Effector memory CD8-positive, alpha-beta T cell (primary cell): ENCODE measurements at regions not wholly inside any gene's neighbourhood (a gene's known extent, or its start where the extent isn't known, plus 50 kb on each side); places are given as distances from the start of the nearest gene placed in this dataset.

Experiments used
- ATAC-seq: fragments of 150-1000 bp; cut with Tn5 transposase; replicated peaks from 2 replicates; pipeline ENCODE4 v1.10.0; 2021; ENCODE audit warnings: mild to moderate bottlenecking, moderate library complexity
- DNase-seq, 3 experiments: peaks; one replicate each; pipeline ENCODE4 v3.0.0; 2021
- H3K27ac Mint-ChIP-seq, 2 donors: one replicate each; pipeline ENCODE4 v1.8.0; 2022; ENCODE audit warnings: mild to moderate bottlenecking in 2 of 2, mixed read lengths in 2 of 2, moderate library complexity in 2 of 2
- H3K27me3 Mint-ChIP-seq, 2 donors: one replicate each; pipeline ENCODE4 v1.8.0; 2022; ENCODE audit warnings: mixed read lengths in 2 of 2
- H3K36me3 Mint-ChIP-seq: one replicate; pipeline ENCODE4 v1.8.0; 2022; ENCODE audit warnings: mild to moderate bottlenecking, moderate library complexity, mixed read lengths; ENCODE audit not compliant: insufficient read depth
- H3K4me1 Mint-ChIP-seq, 2 donors: one replicate each; pipeline ENCODE4 v1.8.0; 2022; ENCODE audit warnings: low read depth in 2 of 2, mixed read lengths in 2 of 2
- H3K4me3 Mint-ChIP-seq, 2 donors: one replicate each; pipeline ENCODE4 v1.8.0; 2022; ENCODE audit warnings: mild to moderate bottlenecking in 2 of 2, mixed read lengths in 2 of 2, moderate library complexity in 2 of 2
- H3K9me3 Mint-ChIP-seq, 2 donors: one replicate each; pipeline ENCODE4 v1.8.0; 2022; ENCODE audit warnings: mixed read lengths in 2 of 2

- ATAC-seq, result no peak
- H3K9me3 Mint-ChIP-seq, result peaks cover 0 to 1% of the 10 kb centered on the region in 2 donors
- peaks cover 9 to 21% of the 10 kb centered on the region in 2 donors for H3K4me1 Mint-ChIP-seq
- H3K27me3 Mint-ChIP-seq, result peaks cover 3 to 18% of the 10 kb centered on the region in 2 donors
- no peak overlapping the region for H3K4me3 Mint-ChIP-seq
- DNase-seq, result no peak
- peak overlapping the region in 1 of 2 donors; percentile 28 for H3K27ac Mint-ChIP-seq
- H3K36me3 Mint-ChIP-seq, result peaks cover 8% of the 10 kb centered on the region
Observed at GRCh38 chr18:63046375-63046774, 273.2 kb downstream of the BCL2 start.

GRCh38 chr18:63043516-63043915 is 276.1 kb downstream of the BCL2 start:
- no peak overlapping the region for H3K27ac Mint-ChIP-seq
- peaks cover 3% of the 10 kb centered on the region for H3K36me3 Mint-ChIP-seq
- no peak for DNase-seq
- H3K4me3 Mint-ChIP-seq, result no peak overlapping the region
- peaks cover 0 to 2% of the 10 kb centered on the region in 2 donors for H3K9me3 Mint-ChIP-seq
- no peak for ATAC-seq
- H3K27me3 Mint-ChIP-seq, result peaks cover 5 to 33% of the 10 kb centered on the region in 2 donors
- peaks cover 5 to 8% of the 10 kb centered on the region in 2 donors for H3K4me1 Mint-ChIP-seq

GRCh38 chr18:63042351-63042750 is 277.2 kb downstream of the BCL2 start:
- Mint-ChIP-seq H3K9me3 (peaks cover 0 to 2% of the 10 kb centered on the region in 2 donors), H3K4me1 (peaks cover 5 to 8% of the 10 kb centered on the region in 2 donors), H3K27me3 (peaks cover 5 to 33% of the 10 kb centered on the region in 2 donors), H3K4me3 (no peak overlapping the region), H3K36me3 (peaks cover 3% of the 10 kb centered on the region), H3K27ac (no peak overlapping the region)
- ATAC-seq (no peak), DNase-seq (no peak)

- peak overlapping the region; percentile 62 for H3K27ac Mint-ChIP-seq
- peaks cover 3% of the 10 kb centered on the region for H3K36me3 Mint-ChIP-seq
- peaks cover 5 to 33% of the 10 kb centered on the region in 2 donors for H3K27me3 Mint-ChIP-seq
- no peak overlapping the region for H3K4me3 Mint-ChIP-seq
- H3K9me3 Mint-ChIP-seq, result peaks cover 0 to 2% of the 10 kb centered on the region in 2 donors
- peaks cover 5 to 8% of the 10 kb centered on the region in 2 donors for H3K4me1 Mint-ChIP-seq
- no peak for ATAC-seq
- DNase-seq, result no peak
Observed at GRCh38 chr18:63040788-63041410, 278.7 kb downstream of the BCL2 start.

GRCh38 chr18:63037491-63037890 is 282.1 kb downstream of the BCL2 start:
- Mint-ChIP-seq H3K4me1 (peaks cover 5 to 8% of the 10 kb centered on the region in 2 donors), H3K36me3 (peaks cover 3% of the 10 kb centered on the region), H3K27ac (no peak overlapping the region), H3K4me3 (no peak overlapping the region), H3K9me3 (peaks cover 0 to 2% of the 10 kb centered on the region in 2 donors), H3K27me3 (peaks cover 5 to 26% of the 10 kb centered on the region in 2 donors)
- no peak for DNase-seq
- ATAC-seq, result no peak

- DNase-seq (no peak), ATAC-seq (no peak)
- no peaks in the 10 kb centered on the region for H3K36me3 Mint-ChIP-seq
- H3K9me3 Mint-ChIP-seq, result peaks cover 0 to 2% of the 10 kb centered on the region in 2 donors
- H3K4me1 Mint-ChIP-seq, result no peaks in the 10 kb centered on the region
- no peak overlapping the region for H3K4me3 Mint-ChIP-seq
- H3K27ac Mint-ChIP-seq, result no peak overlapping the region
- peaks cover 0 to 7% of the 10 kb centered on the region in 2 donors for H3K27me3 Mint-ChIP-seq
Observed at GRCh38 chr18:63031375-63031774, 288.2 kb downstream of the BCL2 start.
